ENCODE measurements at regions not wholly inside any gene's neighbourhood (a gene's known extent, or its start where the extent isn't known, plus 50 kb on each side); places are given as distances from the start of the nearest gene placed in this dataset.
A peak's percentile ranks its signal among the peaks of the same experiment; 100 is the strongest.
"Not testable (repeated sequence)": the region's sequence is repeated elsewhere in the genome, so short reads cannot be mapped to it uniquely, and the experiment has no call there.

- no peak for DNase-seq (ENCODE audit: extremely low read depth, low read depth, low spot score)
Observed at GRCh38 chr7:35968140-35968940, 167.5 kb downstream of the SEPTIN7 start.

GRCh38 chr7:35969066-35969465 is 168.2 kb downstream of the SEPTIN7 start:
- DNase-seq (ENCODE audit: extremely low read depth, low read depth, low spot score), result no peak

- no peak for DNase-seq (ENCODE audit: extremely low read depth, low read depth, low spot score)
Observed at GRCh38 chr7:35970458-35970857, 169.6 kb downstream of the SEPTIN7 start.

GRCh38 chr7:35971133-35971891 is 170.5 kb downstream of the SEPTIN7 start:
- DNase-seq (ENCODE audit: extremely low read depth, low read depth, low spot score), result no peak

- DNase-seq (ENCODE audit: extremely low read depth, low read depth, low spot score), result peak; percentile 64
Observed at GRCh38 chr7:35975851-35976454, 175.1 kb downstream of the SEPTIN7 start.

GRCh38 chr7:35978816-35979640 is 174.0 kb upstream of the EEPD1 start:
- not testable (repeated sequence) for DNase-seq (ENCODE audit: extremely low read depth, low read depth, low spot score)

- no peak for DNase-seq (ENCODE audit: extremely low read depth, low read depth, low spot score)
Observed at GRCh38 chr7:35982600-35982999, 170.5 kb upstream of the EEPD1 start.

GRCh38 chr7:35983626-35984025 is 169.4 kb upstream of the EEPD1 start:
- no peak for DNase-seq (ENCODE audit: extremely low read depth, low read depth, low spot score)

GRCh38 chr7:35985126-35985754 is 167.8 kb upstream of the EEPD1 start:
- no peak for DNase-seq (ENCODE audit: extremely low read depth, low read depth, low spot score)

GRCh38 chr7:35987016-35987415 is 166.0 kb upstream of the EEPD1 start:
- DNase-seq (ENCODE audit: extremely low read depth, low read depth, low spot score), result no peak

- no peak for DNase-seq (ENCODE audit: extremely low read depth, low read depth, low spot score)
Observed at GRCh38 chr7:35988105-35988504, 164.9 kb upstream of the EEPD1 start.

- DNase-seq (ENCODE audit: extremely low read depth, low read depth, low spot score), result no peak
Observed at GRCh38 chr7:35988818-35989217, 164.2 kb upstream of the EEPD1 start.

GRCh38 chr7:35991511-35992232 is 161.4 kb upstream of the EEPD1 start:
- DNase-seq (ENCODE audit: extremely low read depth, low read depth, low spot score), result no peak

GRCh38 chr7:35992436-35992835 is 160.6 kb upstream of the EEPD1 start:
- no peak for DNase-seq (ENCODE audit: extremely low read depth, low read depth, low spot score)

- DNase-seq (ENCODE audit: extremely low read depth, low read depth, low spot score), result no peak
Observed at GRCh38 chr7:35993113-35993512, 159.9 kb upstream of the EEPD1 start.

GRCh38 chr7:35993676-35994606 is 159.1 kb upstream of the EEPD1 start:
- no peak for DNase-seq (ENCODE audit: extremely low read depth, low read depth, low spot score)

- no peak for DNase-seq (ENCODE audit: extremely low read depth, low read depth, low spot score)
Observed at GRCh38 chr7:35995334-35995733, 157.7 kb upstream of the EEPD1 start.

GRCh38 chr7:35998481-35998880 is 154.6 kb upstream of the EEPD1 start:
- DNase-seq (ENCODE audit: extremely low read depth, low read depth, low spot score), result no peak

- DNase-seq (ENCODE audit: extremely low read depth, low read depth, low spot score), result no peak
Observed at GRCh38 chr7:36001546-36001945, 151.5 kb upstream of the EEPD1 start.
